Loucy (cell line): ENCODE measurements at regions not wholly inside any gene's neighbourhood (a gene's known extent, or its start where the extent isn't known, plus 50 kb on each side); places are given as distances from the start of the nearest gene placed in this dataset.

Experiments used
- EZH2phosphoT487 ChIP-seq: fragments of 200-600 bp; IDR thresholded peaks from 2 replicates; pipeline ENCODE4 v1.6.1; 2018; ENCODE audit warnings: antibody characterized with exemption, mild to moderate bottlenecking, moderate library complexity, borderline replicate concordance
- TF ChIP-seq, protein P1 (sequence below): fragments of 200-600 bp; sonication (generic); conservative IDR thresholded peaks from 2 replicates; pipeline ENCODE4 v1.5.1; 2014; ENCODE audit warnings: mild to moderate bottlenecking, antibody characterized with exemption, low read length

DNA sequence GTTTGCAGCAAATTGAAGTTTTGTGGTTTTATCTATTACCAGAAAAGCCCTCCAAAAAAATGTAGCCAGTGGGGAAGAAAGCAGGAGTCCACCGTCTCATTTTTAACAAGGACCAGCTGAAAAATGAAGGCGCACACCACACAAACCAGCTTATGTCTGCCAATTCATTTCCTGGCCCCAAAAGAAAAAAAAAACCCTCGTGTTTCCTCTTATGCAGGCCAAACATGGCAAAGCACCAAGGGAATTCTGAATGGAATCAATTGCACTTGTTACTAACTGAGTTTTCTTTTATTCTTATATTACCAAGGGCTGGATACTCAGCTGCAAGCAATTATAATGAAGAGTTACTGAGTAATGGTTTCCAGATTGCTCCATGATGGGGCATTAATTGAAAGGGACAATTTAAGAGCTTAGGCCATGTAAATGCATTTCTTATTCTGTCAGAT lies 428.3 kb upstream of the NPVF start:
- TF ChIP-seq, protein P1, sequence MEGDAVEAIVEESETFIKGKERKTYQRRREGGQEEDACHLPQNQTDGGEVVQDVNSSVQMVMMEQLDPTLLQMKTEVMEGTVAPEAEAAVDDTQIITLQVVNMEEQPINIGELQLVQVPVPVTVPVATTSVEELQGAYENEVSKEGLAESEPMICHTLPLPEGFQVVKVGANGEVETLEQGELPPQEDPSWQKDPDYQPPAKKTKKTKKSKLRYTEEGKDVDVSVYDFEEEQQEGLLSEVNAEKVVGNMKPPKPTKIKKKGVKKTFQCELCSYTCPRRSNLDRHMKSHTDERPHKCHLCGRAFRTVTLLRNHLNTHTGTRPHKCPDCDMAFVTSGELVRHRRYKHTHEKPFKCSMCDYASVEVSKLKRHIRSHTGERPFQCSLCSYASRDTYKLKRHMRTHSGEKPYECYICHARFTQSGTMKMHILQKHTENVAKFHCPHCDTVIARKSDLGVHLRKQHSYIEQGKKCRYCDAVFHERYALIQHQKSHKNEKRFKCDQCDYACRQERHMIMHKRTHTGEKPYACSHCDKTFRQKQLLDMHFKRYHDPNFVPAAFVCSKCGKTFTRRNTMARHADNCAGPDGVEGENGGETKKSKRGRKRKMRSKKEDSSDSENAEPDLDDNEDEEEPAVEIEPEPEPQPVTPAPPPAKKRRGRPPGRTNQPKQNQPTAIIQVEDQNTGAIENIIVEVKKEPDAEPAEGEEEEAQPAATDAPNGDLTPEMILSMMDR: no peak
- TF ChIP-seq EZH2phosphoT487: no peak
